Mammary epithelial cell (primary cell): ENCODE measurements at regions not wholly inside any gene's neighbourhood (a gene's known extent, or its start where the extent isn't known, plus 50 kb on each side); places are given as distances from the start of the nearest gene placed in this dataset.

Source experiments
- CTCF ChIP-seq, 2 donors: IDR thresholded peaks in 1 of 2; conservative IDR thresholded peaks in 1 of 2; 2 replicates each; pipeline ENCODE4 v1.5.1; 2011 to 2012; ENCODE audit warnings: inconsistent platforms in 2 of 2, low read length in 2 of 2, mild to moderate bottlenecking in 2 of 2, control low read depth in 1 of 2, low read depth in 1 of 2; ENCODE audit not compliant: insufficient read depth in 1 of 2; ENCODE audit errors: extremely low read depth in 1 of 2
- EZH2 ChIP-seq: IDR thresholded peaks from 2 replicates; pipeline ENCODE4 v1.6.1; 2012; ENCODE audit warnings: low read length, inconsistent platforms, borderline replicate concordance

DNA sequence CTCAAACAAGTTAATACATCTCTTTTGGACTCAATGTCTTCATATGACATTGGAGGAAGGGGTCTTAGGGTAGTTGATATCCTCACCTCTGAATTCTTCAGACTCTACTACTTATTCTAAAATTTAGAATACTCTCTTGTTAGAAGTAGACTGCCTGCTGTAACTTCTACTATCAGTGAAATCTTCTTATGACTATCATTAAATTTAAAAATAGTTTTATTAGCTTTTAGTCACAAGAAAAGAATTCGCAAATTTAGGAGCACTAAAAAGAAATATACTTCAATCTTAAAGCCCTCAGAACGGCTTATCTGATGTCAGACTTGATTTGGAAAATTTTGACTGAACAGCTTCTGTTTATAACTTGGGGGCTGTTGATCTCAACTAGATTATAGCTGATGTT is 67.1 kb upstream of the TTC14 start:
- TF ChIP-seq CTCF (conservative IDR thresholded peaks at IDR 0.05 in 1 of 2, IDR thresholded peaks at IDR 0.05 in 1 of 2; ENCODE audit: extremely low read depth in 1 of 2, insufficient read depth in 1 of 2, low read depth in 1 of 2, low read length in 2 of 2) (no peak), EZH2 (no peak)
